Sciatic nerve (tissue), 2 donors: ENCODE measurements at regions not wholly inside any gene's neighbourhood (a gene's known extent, or its start where the extent isn't known, plus 50 kb on each side); places are given as distances from the start of the nearest gene placed in this dataset.
"Not testable (repeated sequence)": the region's sequence is repeated elsewhere in the genome, so short reads cannot be mapped to it uniquely, and the experiment has no call there.

ENCODE experiments used
- ATAC-seq: fragments of 200-7000 bp; cut with Tn5 transposase; one replicate; pipeline ENCODE4 v1.9.1; 2020; ENCODE audit warnings: mild to moderate bottlenecking, moderate library complexity
- DNase-seq: peaks from one replicate; pipeline ENCODE4 v3.0.0-alpha.2; 2020; ENCODE audit warnings: low spot score
- intact Hi-C: fragments of 100-400 bp; cut with DNase I; formaldehyde crosslinking; loops from one replicate; pipeline ENCODE4 v1.14.2; 2022
- donor health status: DM: no; HTN: no; CAD: no.
- donor health status: DM: no; HTN: no; CAD: no.

DNA sequence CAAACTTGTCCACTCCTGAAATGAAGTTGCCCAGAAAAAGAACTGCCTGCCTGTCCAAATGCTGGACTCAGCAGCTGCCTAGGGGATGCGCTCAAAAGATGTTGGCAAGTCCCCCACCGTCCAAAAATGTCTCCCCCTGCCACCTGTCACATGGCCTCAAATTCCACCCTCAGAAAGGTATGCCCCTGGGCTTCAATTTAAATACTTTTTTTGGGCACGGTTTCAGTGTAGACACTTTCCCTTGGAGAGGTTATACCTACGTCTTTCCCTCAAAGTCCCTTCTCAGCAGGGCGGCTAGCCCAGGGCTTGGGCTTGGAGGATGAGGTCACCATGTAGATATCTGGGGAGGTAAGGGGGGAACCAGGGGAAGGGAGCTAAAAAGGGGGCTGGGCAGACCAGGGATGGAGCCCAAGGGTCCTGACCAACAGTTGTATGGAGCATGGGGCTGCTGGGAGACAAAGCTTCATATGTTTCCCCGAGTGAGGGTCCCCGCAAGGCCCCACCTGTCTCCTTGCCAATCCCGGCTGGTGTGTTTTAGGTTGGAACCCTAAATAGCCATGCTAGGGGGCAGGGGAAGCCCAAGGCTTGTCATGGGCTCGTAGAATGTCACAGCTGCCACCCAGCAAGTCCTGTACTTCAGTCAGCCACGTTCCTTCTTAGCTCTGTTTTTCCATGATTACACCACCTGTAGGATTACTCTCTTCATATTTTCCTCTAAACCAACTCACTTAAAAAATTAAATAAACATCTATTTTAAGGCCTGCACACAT lies 131.2 kb upstream of the TBX3 start:
- ATAC-seq (no peak), DNase-seq (no peak)
- intact Hi-C loops = no loop called here

- DNase-seq (no peak), ATAC-seq (peak; percentile 89)
- intact Hi-C loops = no loop called here
These were observed 129.1 kb upstream of the TBX3 start for GRCh38 chr12:114812858-114813761.

GRCh38 chr12:114812384-114812783 lies 128.4 kb upstream of the TBX3 start:
- intact Hi-C loops = no loop called here
- DNase-seq (no peak), ATAC-seq (no peak)

- no peak for ATAC-seq
- intact Hi-C loops = no loop called here
- DNase-seq = no peak
These were observed 125.1 kb upstream of the TBX3 start for GRCh38 chr12:114809097-114809496.

GRCh38 chr12:114801381-114801780 lies 117.4 kb upstream of the TBX3 start:
- intact Hi-C loops, DNase-seq, ATAC-seq: not testable (repeated sequence)

DNA sequence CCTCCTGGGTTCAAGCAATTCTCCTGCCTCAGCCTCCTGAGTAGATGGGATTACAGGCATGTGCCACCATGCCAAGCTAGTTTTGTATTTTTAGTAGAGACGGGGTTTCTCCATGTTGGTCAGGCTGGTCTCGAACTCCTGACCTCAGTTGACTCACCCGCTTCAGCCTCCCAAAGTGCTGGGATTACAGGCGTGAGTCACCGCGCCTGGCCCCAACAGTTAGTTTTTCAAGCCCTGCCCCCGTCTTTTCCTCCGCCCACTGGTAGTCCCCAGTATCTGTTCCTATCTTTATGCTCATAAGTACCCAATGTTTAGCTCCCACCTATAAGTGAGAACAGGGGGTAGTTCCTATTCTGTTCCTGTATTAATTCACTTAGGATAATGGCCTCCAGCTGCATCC lies 116.6 kb upstream of the TBX3 start:
- ATAC-seq, DNase-seq, intact Hi-C loops: not testable (repeated sequence)

GRCh38 chr12:114799574-114800487 lies 115.9 kb upstream of the TBX3 start:
- intact Hi-C loops = no loop called here
- ATAC-seq (peak; percentile 86), DNase-seq (peak; percentile 59)

DNA sequence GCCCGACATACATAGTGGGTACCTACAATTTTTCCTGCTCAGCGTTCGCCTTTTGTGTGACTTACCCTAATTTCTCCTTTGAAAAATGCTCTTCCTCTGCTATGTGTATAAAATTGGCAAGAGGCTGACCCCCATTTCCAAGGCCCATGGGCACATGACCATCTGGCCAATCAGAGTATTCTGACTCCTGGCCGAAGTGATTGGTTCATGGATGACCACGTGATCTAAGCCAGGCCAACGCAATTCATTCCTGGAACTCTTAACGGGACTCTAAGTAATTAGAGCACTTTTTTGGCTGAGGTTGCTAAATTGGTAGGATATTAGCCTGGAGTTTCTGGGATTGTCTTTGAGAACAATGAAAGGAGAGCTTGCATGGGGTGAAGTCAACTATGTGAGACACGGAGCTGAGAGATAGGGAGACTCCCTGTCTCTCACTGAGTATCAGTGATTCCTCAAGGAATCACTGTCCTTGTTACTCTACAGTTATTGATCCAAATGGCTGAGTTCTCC lies 110.1 kb upstream of the TBX3 start:
- DNase-seq (no peak), ATAC-seq (no peak)
- intact Hi-C loops = no loop called here

GRCh38 chr12:114790276-114790675 lies 106.3 kb upstream of the TBX3 start:
- no peak for ATAC-seq
- intact Hi-C loops = no loop called here
- no peak for DNase-seq

- no peak for ATAC-seq
- intact Hi-C loops = loop anchor here (5.0 kb wide), 1 partner anchor 1348 kb away; no protein-coding TSS in a partner anchor
These were observed 105.8 kb upstream of the TBX3 start for GRCh38 chr12:114789821-114790220.

DNA sequence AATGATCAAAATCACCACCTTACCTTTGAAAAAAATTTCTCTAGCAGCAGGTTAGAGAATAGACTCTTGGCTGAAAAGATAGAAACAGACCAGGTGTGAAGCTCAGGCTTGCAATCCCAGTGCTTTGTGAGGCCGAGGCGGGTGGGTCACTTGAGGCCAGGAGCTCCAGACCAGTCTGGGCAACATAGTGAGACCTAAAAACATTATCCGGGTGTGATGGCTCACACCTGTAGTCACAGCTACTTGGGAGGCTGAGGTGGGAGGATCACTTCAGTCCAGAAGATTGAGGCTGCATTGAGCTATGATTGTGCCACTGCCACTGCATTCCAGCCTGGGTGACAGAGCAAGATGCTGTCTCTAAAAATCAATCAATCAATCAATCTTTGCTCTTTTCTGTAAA lies 105.3 kb upstream of the TBX3 start:
- intact Hi-C loops = loop anchor here (5.0 kb wide), 1 partner anchor 1347 kb away; no protein-coding TSS in a partner anchor
- DNase-seq (no peak), ATAC-seq (no peak)

More at GRCh38 chr12:114789821-114790220, 105.8 kb upstream of the TBX3 start:
- no peak for DNase-seq

DNA sequence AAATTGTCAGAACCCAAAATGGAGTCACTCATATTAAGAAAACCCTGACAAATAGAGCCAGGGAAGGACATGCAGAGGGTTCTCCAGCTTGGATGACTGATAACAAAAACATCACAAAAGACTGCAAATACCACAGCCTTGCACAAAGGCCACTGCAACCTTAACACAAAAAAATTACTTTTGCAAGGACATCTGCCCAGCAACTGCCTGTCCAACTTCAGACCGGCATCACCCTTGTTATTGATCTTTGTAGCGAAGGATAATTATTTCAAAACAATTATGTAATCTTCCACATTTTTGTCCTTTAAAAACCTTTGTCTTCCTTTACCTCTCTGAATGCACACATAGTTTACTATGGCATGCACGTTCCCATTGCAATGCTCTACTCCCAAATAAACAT lies 100.6 kb upstream of the TBX3 start:
- ATAC-seq (no peak), DNase-seq (no peak)
- intact Hi-C loops = no loop called here

DNA sequence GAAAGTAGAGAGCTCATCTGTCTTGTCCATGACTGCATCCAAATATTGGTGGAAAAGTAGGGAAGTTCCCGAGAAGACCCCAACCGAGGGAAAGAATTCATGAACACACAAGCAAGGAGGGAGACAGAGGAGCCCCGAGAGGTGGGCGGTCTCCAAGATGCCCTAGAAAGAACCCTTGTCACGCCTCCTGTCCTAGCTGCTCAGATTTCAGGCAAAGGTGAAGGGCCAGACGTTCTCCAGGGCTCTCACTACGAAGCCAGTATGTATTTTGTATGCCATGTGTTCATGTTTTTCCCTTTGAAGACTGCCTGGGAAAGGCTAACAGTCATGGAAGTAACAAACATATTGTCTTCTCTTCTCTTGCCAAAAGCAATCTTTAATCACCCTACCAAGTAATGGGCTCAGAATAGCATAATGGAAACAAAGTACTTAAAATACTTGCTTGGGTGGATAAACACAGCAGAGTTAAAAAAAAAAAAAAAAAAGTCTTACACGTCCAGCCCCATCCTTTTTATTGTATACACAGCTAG lies 99.2 kb upstream of the TBX3 start:
- ATAC-seq (no peak), DNase-seq (no peak)
- intact Hi-C loops = no loop called here

- DNase-seq = no peak
- intact Hi-C loops = no loop called here
- ATAC-seq = no peak
These were observed 96.9 kb upstream of the TBX3 start for GRCh38 chr12:114780746-114781399.

GRCh38 chr12:114779647-114780046 lies 95.7 kb upstream of the TBX3 start:
- intact Hi-C loops = no loop called here
- ATAC-seq (no peak), DNase-seq (no peak)

- intact Hi-C loops = no loop called here
- ATAC-seq = no peak
These were observed 95.2 kb upstream of the TBX3 start for GRCh38 chr12:114779186-114779585.

DNA sequence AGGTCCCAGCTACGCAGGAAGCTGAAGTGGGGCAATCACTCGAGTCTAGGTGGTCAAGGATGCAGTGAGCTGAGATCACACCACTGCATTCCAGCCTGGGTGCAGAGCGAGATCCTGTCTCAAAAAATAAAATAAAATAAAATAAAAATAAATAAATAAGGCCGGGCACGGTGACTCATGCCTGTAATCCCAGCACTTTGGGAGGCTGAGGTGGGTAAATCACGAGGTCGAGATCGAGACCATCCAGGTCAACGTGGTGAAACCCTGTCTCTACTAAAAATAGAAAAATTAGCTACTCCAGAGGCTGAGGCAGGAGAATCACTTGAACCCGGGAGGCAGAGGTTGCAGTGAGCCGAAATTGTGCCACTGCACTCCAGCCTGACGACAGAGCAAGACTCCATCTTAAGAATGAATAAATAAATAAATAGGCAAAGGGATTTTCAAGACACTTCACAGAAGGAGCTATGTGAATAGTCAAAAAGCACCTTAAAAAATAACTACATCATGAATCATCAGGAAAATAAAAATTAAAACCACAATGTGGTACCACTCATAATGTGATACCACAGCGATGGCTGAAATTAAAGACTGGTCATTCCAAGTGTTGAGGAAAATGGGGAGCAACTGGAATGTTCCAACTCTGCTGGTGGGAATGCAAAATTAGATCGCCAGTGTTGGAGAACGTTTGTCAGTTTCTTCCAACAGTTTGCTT lies 92.9 kb upstream of the TBX3 start:
- no peak for DNase-seq
- ATAC-seq = no peak
- intact Hi-C loops = no loop called here

More at GRCh38 chr12:114779186-114779585, 95.2 kb upstream of the TBX3 start:
- no peak for DNase-seq
